ENCODE measurements at regions not wholly inside any gene's neighbourhood (a gene's known extent, or its start where the extent isn't known, plus 50 kb on each side); places are given as distances from the start of the nearest gene placed in this dataset.

- DNase-seq, result no peak
- peaks cover 0 to 20% (median 0%) of the 10 kb centered on the region in 7 donors for H3K27me3 ChIP-seq (replicated peaks in 1 of 7)
- TF ChIP-seq POLR2A (IDR thresholded peaks at IDR 0.05) (no peak), CTCF (IDR thresholded peaks at IDR 0.05 in 8 of 11, conservative IDR thresholded peaks at IDR 0.05 in 3 of 11) (no peak), POLR2AphosphoS5 (IDR thresholded peaks at IDR 0.05) (no peak)
- 86 to 97% (median 90%) methylated on average over 3 of the region's 3 CpGs for WGBS, 5 donors
- peaks cover 0 to 4% (median 0%) of the 10 kb centered on the region in 6 donors for H3K4me1 ChIP-seq
- no peak overlapping the region for H3K27ac ChIP-seq
- H3K9me3 ChIP-seq, result peaks cover 0 to 3% (median 0%) of the 10 kb centered on the region in 8 donors
- H3K4me3 ChIP-seq, result no peak overlapping the region
- no peaks in the 10 kb centered on the region for H3K36me3 ChIP-seq
- intact Hi-C loops (cut with DNase I; ENCODE audit: low total_unique reads), result no loop called here
Measured at GRCh38 chr4:108375434-108375833, 206.7 kb upstream of the LEF1 start.

GRCh38 chr4:108372681-108373080 lies 203.9 kb upstream of the LEF1 start:
- no peak for DNase-seq
- WGBS, 5 donors, result 51 to 69% (median 57%) methylated on average over 5 of the region's 5 CpGs
- intact Hi-C loops (cut with DNase I; ENCODE audit: low total_unique reads), result no loop called here

GRCh38 chr4:108371282-108371681 lies 202.6 kb upstream of the LEF1 start:
- DNase-seq, result no peak
- Histone ChIP-seq H3K4me3 (no peak overlapping the region), H3K27me3 (replicated peaks in 1 of 7) (peaks cover 0 to 20% (median 0%) of the 10 kb centered on the region in 7 donors), H3K4me1 (peaks cover 0 to 6% (median 0%) of the 10 kb centered on the region in 6 donors), H3K27ac (no peak overlapping the region), H3K36me3 (no peaks in the 10 kb centered on the region), H3K9me3 (no peaks in the 10 kb centered on the region)
- TF ChIP-seq CTCF (IDR thresholded peaks at IDR 0.05 in 8 of 11, conservative IDR thresholded peaks at IDR 0.05 in 3 of 11) (no peak), POLR2A (IDR thresholded peaks at IDR 0.05) (no peak), POLR2AphosphoS5 (IDR thresholded peaks at IDR 0.05) (no peak)
- intact Hi-C loops (cut with DNase I; ENCODE audit: low total_unique reads), result no loop called here
- 78 to 87% (median 84%) methylated on average over 8 of the region's 8 CpGs for WGBS, 5 donors

More at GRCh38 chr4:108372681-108373080, 203.9 kb upstream of the LEF1 start:
- H3K4me1 ChIP-seq, result peaks cover 0 to 6% (median 0%) of the 10 kb centered on the region in 6 donors
- peaks cover 0 to 20% (median 0%) of the 10 kb centered on the region in 7 donors for H3K27me3 ChIP-seq (replicated peaks in 1 of 7)
- H3K27ac ChIP-seq, result no peak overlapping the region
- H3K36me3 ChIP-seq, result no peaks in the 10 kb centered on the region
- H3K9me3 ChIP-seq, result no peaks in the 10 kb centered on the region
- H3K4me3 ChIP-seq, result no peak overlapping the region
- TF ChIP-seq POLR2AphosphoS5 (IDR thresholded peaks at IDR 0.05) (no peak), CTCF (IDR thresholded peaks at IDR 0.05 in 8 of 11, conservative IDR thresholded peaks at IDR 0.05 in 3 of 11) (no peak), POLR2A (IDR thresholded peaks at IDR 0.05) (no peak)

- Histone ChIP-seq H3K27ac (no peak overlapping the region), H3K9me3 (no peaks in the 10 kb centered on the region), H3K36me3 (no peaks in the 10 kb centered on the region), H3K4me3 (no peak overlapping the region), H3K27me3 (replicated peaks in 1 of 7) (peaks cover 0 to 20% (median 0%) of the 10 kb centered on the region in 7 donors), H3K4me1 (peaks cover 0 to 6% (median 0%) of the 10 kb centered on the region in 6 donors)
- WGBS, 5 donors, result 56 to 71% (median 65%) methylated on average over 21 of the region's 21 CpGs
- intact Hi-C loops (cut with DNase I; ENCODE audit: low total_unique reads), result no loop called here
- DNase-seq, result no peak
- TF ChIP-seq POLR2AphosphoS5 (IDR thresholded peaks at IDR 0.05) (no peak), POLR2A (IDR thresholded peaks at IDR 0.05) (no peak), CTCF (IDR thresholded peaks at IDR 0.05 in 8 of 11, conservative IDR thresholded peaks at IDR 0.05 in 3 of 11) (no peak)
Measured at GRCh38 chr4:108370291-108371141, 201.8 kb upstream of the LEF1 start.
